HG03439 (cell line): ENCODE measurements at regions not wholly inside any gene's neighbourhood (a gene's known extent, or its start where the extent isn't known, plus 50 kb on each side); places are given as distances from the start of the nearest gene placed in this dataset.
"Not testable (repeated sequence)": the region's sequence is repeated elsewhere in the genome, so short reads cannot be mapped to it uniquely, and the experiment has no call there.

Experiments used
- ATAC-seq: cut with Tn5 transposase; IDR thresholded peaks from one replicate; pipeline ENCODE4 v1.9.1; 2021; ENCODE audit warnings: mild to moderate bottlenecking, moderate library complexity; ENCODE audit not compliant: unreplicated experiment

DNA sequence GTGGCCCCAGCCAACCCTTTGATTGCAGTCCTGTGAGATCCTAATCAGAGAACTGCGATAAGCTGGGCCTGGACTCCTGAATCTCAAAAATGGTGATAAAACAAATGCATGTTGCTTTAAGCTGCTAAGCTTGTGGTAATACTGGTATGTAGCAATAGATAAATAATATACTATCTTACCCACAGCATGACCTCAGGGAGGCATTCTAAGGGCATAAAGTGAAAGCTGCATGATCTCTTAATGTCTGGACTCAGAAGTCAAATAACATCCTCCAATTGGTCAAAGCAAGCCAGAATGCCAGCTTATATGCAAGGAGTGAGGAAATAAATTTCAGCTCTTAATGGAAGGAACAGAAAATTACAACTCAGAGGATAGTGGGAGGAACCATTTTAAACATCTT, 246.1 kb downstream of the FSIP2 start:
- ATAC-seq: no peak

GRCh38 chr2:185988907-185989306, 250.3 kb downstream of the FSIP2 start:
- ATAC-seq: not testable (repeated sequence)

- ATAC-seq: no peak
Observed at GRCh38 chr2:185990861-185991525, 252.4 kb downstream of the FSIP2 start.

GRCh38 chr2:185998562-185999070, 260.0 kb downstream of the FSIP2 start:
- no peak for ATAC-seq

GRCh38 chr2:186009341-186009740, 270.7 kb downstream of the FSIP2 start:
- no peak for ATAC-seq

- no peak for ATAC-seq
Observed at GRCh38 chr2:186017278-186017677, 278.7 kb downstream of the FSIP2 start.

GRCh38 chr2:186024921-186025320, 286.3 kb downstream of the FSIP2 start:
- ATAC-seq: no peak

- ATAC-seq: no peak
Observed at GRCh38 chr2:186027922-186028321, 289.3 kb downstream of the FSIP2 start.

DNA sequence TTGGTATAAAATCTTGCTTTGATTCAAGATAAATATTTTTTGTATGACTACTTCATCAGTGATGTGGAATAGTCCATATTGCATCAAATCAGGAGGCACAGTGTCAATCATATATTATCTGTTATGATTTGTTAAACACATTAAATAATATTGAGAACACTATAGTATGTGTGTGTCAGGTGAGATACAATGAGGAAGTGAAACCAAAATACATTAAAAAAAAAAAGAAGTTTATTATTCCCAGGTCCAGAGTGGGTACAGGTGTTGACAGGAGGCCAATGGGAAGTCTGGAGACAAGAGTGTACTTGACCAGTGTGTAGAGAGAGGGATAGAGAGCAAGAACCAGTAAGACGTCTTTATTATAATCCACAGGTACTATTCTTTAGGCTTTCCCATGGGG, 292.6 kb downstream of the FSIP2 start:
- ATAC-seq: no peak

- no peak for ATAC-seq
Observed at GRCh38 chr2:186032102-186032738, 293.6 kb downstream of the FSIP2 start.

DNA sequence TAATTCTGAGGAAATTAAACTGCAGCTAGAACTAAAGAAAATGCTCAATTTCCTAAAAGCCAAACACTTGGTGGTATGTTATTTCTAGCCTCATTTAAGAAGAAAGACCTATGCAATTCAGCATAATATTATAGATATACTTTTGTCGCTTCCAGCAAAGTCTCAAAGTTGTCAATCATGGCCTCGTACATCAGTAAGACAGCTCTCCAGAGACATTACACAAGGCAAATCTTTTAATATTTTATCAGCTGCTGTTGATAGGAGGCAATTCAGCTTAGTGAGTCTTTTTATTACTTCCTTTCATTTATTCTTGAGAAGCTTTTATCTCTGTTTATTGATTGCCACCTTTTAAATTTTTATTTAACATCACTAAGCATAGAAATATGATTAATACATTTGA, 294.3 kb downstream of the FSIP2 start:
- ATAC-seq: no peak

- ATAC-seq: no peak
Observed at GRCh38 chr2:186033541-186033940, 294.9 kb downstream of the FSIP2 start.

GRCh38 chr2:186036862-186037449, 298.4 kb downstream of the FSIP2 start:
- no peak for ATAC-seq

GRCh38 chr2:186042207-186043028, 303.8 kb downstream of the FSIP2 start:
- no peak for ATAC-seq

- no peak for ATAC-seq
Observed at GRCh38 chr2:186044761-186045160, 306.2 kb downstream of the FSIP2 start.

DNA sequence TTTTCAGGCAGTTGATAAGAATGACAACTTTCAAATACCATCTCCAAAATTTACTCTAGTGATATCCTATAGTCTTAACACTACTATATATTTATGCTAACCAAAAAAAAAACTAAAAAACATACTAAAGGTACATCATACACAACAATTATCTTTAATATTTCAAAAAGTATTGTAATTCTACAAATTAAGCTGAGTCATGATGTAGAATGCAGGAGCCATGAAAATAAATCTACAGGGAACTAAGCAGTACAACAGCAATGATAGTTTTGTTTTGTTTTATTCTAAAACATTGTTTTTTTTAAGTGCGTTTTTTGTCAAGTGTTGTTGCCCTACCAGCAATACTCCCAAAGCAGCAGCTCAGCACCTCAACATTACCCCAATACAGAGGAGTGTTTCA, 314.3 kb downstream of the FSIP2 start:
- ATAC-seq: no peak

DNA sequence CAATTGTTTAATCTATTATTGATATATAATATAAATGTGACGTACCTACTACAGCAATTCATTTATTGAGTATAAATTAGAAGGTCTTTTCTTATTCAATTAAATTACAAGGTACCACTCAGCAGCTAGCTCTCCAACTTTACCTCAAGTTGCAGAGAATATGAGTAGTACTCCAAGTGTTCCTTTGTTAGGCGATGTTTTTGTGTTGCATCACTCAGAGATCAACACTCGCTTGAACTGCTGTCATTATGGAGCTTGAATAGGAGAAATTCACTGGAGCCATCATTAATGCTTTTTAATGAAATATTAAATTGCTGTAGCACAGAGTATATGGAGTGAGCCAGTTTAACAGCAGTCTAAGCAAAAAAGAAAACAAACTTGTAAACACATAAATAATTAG, 320.0 kb downstream of the FSIP2 start:
- no peak for ATAC-seq

- no peak for ATAC-seq
Observed at GRCh38 chr2:186059096-186059495, 320.5 kb downstream of the FSIP2 start.

DNA sequence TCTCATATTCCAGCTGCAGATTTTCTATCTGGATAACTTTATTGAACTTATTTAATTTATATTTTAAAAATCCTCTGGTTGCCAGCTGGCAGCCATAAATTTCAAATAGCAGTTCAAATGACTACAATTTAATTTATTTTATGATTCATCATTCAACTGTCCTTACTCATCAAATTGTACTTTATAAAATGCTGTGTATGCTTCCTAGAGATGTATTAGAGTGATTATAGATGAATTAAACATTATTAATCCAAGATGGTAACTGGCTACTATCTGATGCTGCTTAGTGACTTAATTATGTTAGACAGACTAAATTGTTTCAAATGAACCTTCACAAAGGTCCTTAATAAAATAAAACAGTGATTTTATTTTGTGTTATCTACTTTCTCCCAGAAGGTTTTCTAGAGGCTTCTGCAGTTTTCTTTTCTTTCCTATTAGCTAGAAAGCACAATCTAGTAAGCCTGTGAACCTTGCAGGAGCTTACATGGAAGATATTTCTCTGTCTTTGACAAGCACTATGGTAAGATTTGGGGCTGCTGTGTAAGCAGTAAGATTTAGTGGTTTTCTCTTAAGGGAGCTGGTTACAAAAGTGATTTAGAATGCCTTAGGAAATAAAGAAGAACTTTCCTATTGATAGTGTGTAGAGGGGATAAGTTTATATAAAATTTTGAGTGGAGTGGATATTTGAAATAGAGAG, 322.3 kb downstream of the FSIP2 start:
- no peak for ATAC-seq

DNA sequence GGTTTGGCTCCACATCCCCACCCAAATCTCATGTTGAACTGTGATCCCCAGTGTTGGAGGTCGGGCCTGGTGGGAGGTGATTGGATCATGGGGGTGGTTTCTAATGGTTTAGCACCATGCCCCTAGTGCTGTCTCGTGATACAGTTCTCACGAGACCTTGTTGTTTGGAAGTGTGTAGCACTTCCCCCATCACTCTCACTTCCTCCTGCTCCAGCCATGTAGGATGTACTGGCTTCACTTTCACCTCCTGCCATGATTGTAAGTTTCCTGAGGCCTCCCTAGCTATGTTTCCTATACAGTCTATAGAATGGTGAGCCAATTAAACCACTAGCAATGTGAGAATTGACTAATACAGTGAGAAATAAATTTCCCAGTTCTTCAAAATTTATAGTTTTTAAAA, 325.9 kb downstream of the FSIP2 start:
- no peak for ATAC-seq

- ATAC-seq: no peak
Observed at GRCh38 chr2:186065491-186065890, 326.9 kb downstream of the FSIP2 start.
